Ureter (tissue), 1 donor: ENCODE measurements at regions not wholly inside any gene's neighbourhood (a gene's known extent, or its start where the extent isn't known, plus 50 kb on each side); places are given as distances from the start of the nearest gene placed in this dataset.
A peak's percentile ranks its signal among the peaks of the same experiment; 100 is the strongest.
"Not testable (repeated sequence)": the region's sequence is repeated elsewhere in the genome, so short reads cannot be mapped to it uniquely, and the experiment has no call there.

Experiments
- DNase-seq: peaks from one replicate; pipeline ENCODE4 v3.0.0-alpha.2; 2020; ENCODE audit warnings: low spot score
- donor health status: DM: yes; HTN: yes; CAD: no.

GRCh38 chr4:81375745-81376144, 96.0 kb downstream of the RASGEF1B start:
- no peak for DNase-seq

- DNase-seq = no peak
These were observed 101.8 kb downstream of the RASGEF1B start for GRCh38 chr4:81369886-81370285.

GRCh38 chr4:81366779-81367178, 104.9 kb downstream of the RASGEF1B start:
- DNase-seq = no peak

- no peak for DNase-seq
These were observed 111.0 kb downstream of the RASGEF1B start for GRCh38 chr4:81360737-81361136.

- no peak for DNase-seq
These were observed 112.5 kb downstream of the RASGEF1B start for GRCh38 chr4:81359207-81359606.

GRCh38 chr4:81358154-81358553, 113.6 kb downstream of the RASGEF1B start:
- DNase-seq = no peak

- no peak for DNase-seq
These were observed 115.1 kb downstream of the RASGEF1B start for GRCh38 chr4:81356621-81357020.

- DNase-seq = no peak
These were observed 116.6 kb downstream of the RASGEF1B start for GRCh38 chr4:81355136-81355535.

GRCh38 chr4:81353861-81354260, 117.8 kb downstream of the RASGEF1B start:
- no peak for DNase-seq

- no peak for DNase-seq
These were observed 119.3 kb downstream of the RASGEF1B start for GRCh38 chr4:81352446-81352835.

- DNase-seq = peak; percentile 55
These were observed 119.9 kb downstream of the RASGEF1B start for GRCh38 chr4:81351654-81352445.

- DNase-seq = no peak
These were observed 121.7 kb downstream of the RASGEF1B start for GRCh38 chr4:81350040-81350439.

- DNase-seq = no peak
These were observed 123.0 kb downstream of the RASGEF1B start for GRCh38 chr4:81348778-81349094.

GRCh38 chr4:81348086-81348777, 123.5 kb downstream of the RASGEF1B start:
- DNase-seq = no peak

GRCh38 chr4:81346719-81347118, 125.0 kb downstream of the RASGEF1B start:
- no peak for DNase-seq

GRCh38 chr4:81343536-81343935, 128.2 kb downstream of the RASGEF1B start:
- no peak for DNase-seq

GRCh38 chr4:81343046-81343445, 128.0 kb upstream of the PRKG2 start:
- no peak for DNase-seq

- no peak for DNase-seq
These were observed 122.2 kb upstream of the PRKG2 start for GRCh38 chr4:81337211-81337610.

GRCh38 chr4:81335122-81335912, 120.3 kb upstream of the PRKG2 start:
- DNase-seq = no peak

- no peak for DNase-seq
These were observed 115.0 kb upstream of the PRKG2 start for GRCh38 chr4:81330018-81330417.

GRCh38 chr4:81326581-81326980, 111.6 kb upstream of the PRKG2 start:
- no peak for DNase-seq

- DNase-seq = not testable (repeated sequence)
These were observed 109.6 kb upstream of the PRKG2 start for GRCh38 chr4:81324594-81324993.

GRCh38 chr4:81319657-81320056, 104.6 kb upstream of the PRKG2 start:
- DNase-seq = no peak
